Glutamatergic neuron (in vitro differentiated cells): ENCODE measurements at regions not wholly inside any gene's neighbourhood (a gene's known extent, or its start where the extent isn't known, plus 50 kb on each side); places are given as distances from the start of the nearest gene placed in this dataset.

Experiments used
- DNase-seq: peaks from one replicate; pipeline ENCODE4 v3.0.0; 2022
- H3K27ac Mint-ChIP-seq: one replicate; pipeline ENCODE4 v1.8.0; 2020; ENCODE audit warnings: mild to moderate bottlenecking, mixed read lengths, inconsistent platforms; ENCODE audit not compliant: unreplicated experiment
- H3K27me3 Mint-ChIP-seq: one replicate; pipeline ENCODE4 v1.8.0; 2020; ENCODE audit warnings: mild to moderate bottlenecking, moderate library complexity, mixed read lengths, inconsistent platforms; ENCODE audit not compliant: unreplicated experiment
- H3K36me3 Mint-ChIP-seq: one replicate; pipeline ENCODE4 v1.8.0; 2020; ENCODE audit warnings: mild to moderate bottlenecking, mixed read lengths, inconsistent platforms; ENCODE audit not compliant: unreplicated experiment
- H3K4me1 Mint-ChIP-seq: one replicate; pipeline ENCODE4 v1.8.0; 2020; ENCODE audit warnings: mild to moderate bottlenecking, low read depth, mixed read lengths, inconsistent platforms; ENCODE audit not compliant: unreplicated experiment
- H3K4me3 Mint-ChIP-seq: one replicate; pipeline ENCODE4 v1.8.0; 2020; ENCODE audit warnings: mild to moderate bottlenecking, mixed read lengths, inconsistent platforms; ENCODE audit not compliant: unreplicated experiment
- H3K9me3 Mint-ChIP-seq: one replicate; pipeline ENCODE4 v1.8.0; 2020; ENCODE audit warnings: mild to moderate bottlenecking, moderate library complexity, mixed read lengths, inconsistent platforms; ENCODE audit not compliant: unreplicated experiment
- TF ChIP-seq, protein P1 (sequence below): fragments of 200-600 bp; sonication (generic); IDR thresholded peaks from one replicate; pipeline ENCODE4 v1.5.0; 2021; ENCODE audit not compliant: partially characterized antibody, unreplicated experiment

DNA sequence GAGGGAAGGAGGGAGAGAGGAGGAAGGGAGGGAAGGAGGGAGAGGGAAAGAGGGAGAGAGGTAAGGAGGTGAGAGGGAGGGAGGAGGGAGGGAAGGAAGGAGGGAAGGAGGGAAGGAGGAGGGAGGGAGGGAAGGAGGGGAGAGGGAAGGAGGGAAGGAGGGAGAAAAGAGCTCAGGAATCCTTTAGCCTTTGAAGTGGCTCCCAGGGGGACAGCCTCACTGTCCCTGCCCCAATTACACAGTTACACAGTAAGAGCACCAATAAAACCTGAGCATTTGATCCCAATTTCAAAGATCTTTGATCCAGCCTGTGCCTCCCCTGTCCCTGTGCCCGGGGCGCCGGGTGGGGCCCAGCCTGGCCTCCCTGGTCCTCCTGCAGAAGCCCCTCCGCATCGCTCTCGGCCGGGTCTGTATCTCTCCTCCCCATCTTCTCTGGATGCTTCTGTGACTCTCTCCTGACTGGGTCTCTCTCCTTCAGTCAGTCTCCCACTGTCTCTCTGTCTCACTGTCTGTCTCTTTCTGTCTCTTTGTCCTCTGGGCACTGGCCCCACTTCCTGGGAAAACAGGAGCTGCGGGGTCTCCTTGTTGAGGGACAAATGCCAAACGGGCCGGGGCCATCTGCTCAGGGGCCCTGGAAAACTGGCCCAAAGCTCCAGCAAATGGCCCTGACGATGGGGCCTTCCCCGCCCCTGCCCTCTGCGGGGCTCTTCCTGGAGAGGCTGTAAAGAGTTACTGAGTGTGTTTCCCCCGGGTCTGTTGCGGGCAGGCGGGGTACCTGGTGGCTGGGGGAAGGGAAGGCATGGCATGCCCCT lies 54.2 kb upstream of the EGFL7 start:
- Mint-ChIP-seq H3K4me3 (no peak overlapping the region), H3K27ac (peak overlapping the region; percentile 53), H3K27me3 (peaks cover 4% of the 10 kb centered on the region), H3K9me3 (peaks cover 7% of the 10 kb centered on the region), H3K4me1 (peaks cover 6% of the 10 kb centered on the region), H3K36me3 (no peaks in the 10 kb centered on the region)
- no peak for DNase-seq
- TF ChIP-seq, protein P1, sequence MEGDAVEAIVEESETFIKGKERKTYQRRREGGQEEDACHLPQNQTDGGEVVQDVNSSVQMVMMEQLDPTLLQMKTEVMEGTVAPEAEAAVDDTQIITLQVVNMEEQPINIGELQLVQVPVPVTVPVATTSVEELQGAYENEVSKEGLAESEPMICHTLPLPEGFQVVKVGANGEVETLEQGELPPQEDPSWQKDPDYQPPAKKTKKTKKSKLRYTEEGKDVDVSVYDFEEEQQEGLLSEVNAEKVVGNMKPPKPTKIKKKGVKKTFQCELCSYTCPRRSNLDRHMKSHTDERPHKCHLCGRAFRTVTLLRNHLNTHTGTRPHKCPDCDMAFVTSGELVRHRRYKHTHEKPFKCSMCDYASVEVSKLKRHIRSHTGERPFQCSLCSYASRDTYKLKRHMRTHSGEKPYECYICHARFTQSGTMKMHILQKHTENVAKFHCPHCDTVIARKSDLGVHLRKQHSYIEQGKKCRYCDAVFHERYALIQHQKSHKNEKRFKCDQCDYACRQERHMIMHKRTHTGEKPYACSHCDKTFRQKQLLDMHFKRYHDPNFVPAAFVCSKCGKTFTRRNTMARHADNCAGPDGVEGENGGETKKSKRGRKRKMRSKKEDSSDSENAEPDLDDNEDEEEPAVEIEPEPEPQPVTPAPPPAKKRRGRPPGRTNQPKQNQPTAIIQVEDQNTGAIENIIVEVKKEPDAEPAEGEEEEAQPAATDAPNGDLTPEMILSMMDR, result no peak

DNA sequence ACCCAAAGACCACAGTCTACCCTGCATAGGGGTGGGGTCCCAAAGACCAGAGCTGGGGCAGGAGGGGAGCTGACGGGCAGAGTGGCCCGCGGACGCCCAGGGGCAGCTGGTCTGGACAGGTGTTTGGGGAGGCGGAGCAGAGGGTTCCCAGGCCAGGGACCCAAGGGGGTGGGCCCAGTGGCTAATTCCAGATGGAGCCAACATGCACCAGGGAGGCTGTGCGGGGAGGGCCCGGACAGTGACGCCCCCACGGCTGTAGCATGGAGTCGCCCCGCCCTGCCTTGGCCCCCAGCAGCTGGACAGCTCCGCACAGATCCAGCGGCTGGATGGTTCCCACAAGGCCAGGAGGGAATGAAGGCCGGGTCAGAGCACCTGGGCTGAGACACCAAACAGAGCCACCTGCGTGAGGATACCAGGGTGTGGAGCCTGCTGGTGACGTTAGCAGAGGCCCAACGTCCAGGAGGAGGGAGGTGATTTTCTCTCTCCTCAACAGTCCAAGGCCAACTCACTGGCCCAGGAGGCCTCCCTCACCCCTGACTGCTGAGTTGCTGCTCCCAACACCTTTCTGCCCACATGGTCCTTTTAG lies 55.3 kb upstream of the EGFL7 start:
- TF ChIP-seq, protein P1, result no peak
- DNase-seq, result no peak
- Mint-ChIP-seq H3K27me3 (peaks cover 4% of the 10 kb centered on the region), H3K36me3 (no peaks in the 10 kb centered on the region), H3K4me1 (peaks cover 6% of the 10 kb centered on the region), H3K4me3 (no peak overlapping the region), H3K9me3 (peaks cover 7% of the 10 kb centered on the region), H3K27ac (no peak overlapping the region)

GRCh38 chr9:136606687-136607333 lies 55.9 kb upstream of the EGFL7 start:
- Mint-ChIP-seq H3K4me3 (no peak overlapping the region), H3K36me3 (no peaks in the 10 kb centered on the region), H3K27me3 (peaks cover 4% of the 10 kb centered on the region), H3K27ac (no peak overlapping the region), H3K9me3 (peaks cover 7% of the 10 kb centered on the region), H3K4me1 (peaks cover 6% of the 10 kb centered on the region)
- TF ChIP-seq, protein P1, result no peak
- no peak for DNase-seq

DNA sequence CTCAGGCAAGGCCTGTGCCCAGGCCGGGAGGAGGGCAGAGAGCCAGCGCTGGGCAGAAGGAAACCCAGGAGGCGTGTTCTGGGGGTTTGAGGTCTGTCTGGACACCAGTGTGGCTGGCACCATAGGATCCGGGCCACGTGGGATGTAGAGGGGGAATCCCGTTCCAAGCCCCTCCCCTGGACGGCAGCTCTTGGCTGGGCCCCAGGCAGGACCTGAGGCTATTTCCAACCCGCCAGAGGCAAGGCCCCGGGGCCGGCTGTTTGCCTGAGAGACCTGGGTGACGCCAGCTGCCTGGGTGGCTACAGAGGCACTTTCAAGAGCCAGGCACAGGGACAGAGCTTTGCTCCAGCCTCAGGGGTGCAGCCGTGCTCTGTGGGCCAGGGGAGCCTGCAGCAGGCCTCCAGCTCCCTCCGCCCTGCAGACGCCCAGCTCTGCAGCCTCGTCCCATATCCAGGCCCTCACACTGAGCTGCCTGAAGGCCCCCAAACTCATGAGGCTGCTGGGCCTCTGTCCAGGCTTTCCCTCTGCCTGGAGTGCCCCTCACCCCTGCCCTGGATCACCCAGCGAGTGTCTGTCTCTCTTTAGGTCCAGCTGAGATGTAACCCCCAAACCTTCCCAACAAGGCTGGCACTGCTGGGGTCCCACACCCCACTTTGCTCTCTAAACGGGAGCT lies 56.6 kb upstream of the EGFL7 start:
- H3K27me3 Mint-ChIP-seq, result peaks cover 4% of the 10 kb centered on the region
- TF ChIP-seq, protein P1, result no peak
- no peak for DNase-seq
- no peak overlapping the region for H3K27ac Mint-ChIP-seq
- peaks cover 7% of the 10 kb centered on the region for H3K9me3 Mint-ChIP-seq
- H3K36me3 Mint-ChIP-seq, result no peaks in the 10 kb centered on the region
- H3K4me3 Mint-ChIP-seq, result no peak overlapping the region
- peaks cover 6% of the 10 kb centered on the region for H3K4me1 Mint-ChIP-seq
